GM23338 (cell line): ENCODE measurements at regions not wholly inside any gene's neighbourhood (a gene's known extent, or its start where the extent isn't known, plus 50 kb on each side); places are given as distances from the start of the nearest gene placed in this dataset.

Experiments
- ATAC-seq: fragments of 200-7000 bp; cut with Tn5 transposase; 3 replicates; pipeline ENCODE4 v1.9.1; 2020
- DNase-seq: peaks from one replicate; pipeline ENCODE4 v3.0.0-alpha.2; 2015; ENCODE audit warnings: low spot score
- H2AFZ ChIP-seq: fragments of 200-600 bp; sonication (generic); 2 replicates; pipeline ENCODE4 v1.8.0; 2016; ENCODE audit warnings: antibody characterized with exemption, mild to moderate bottlenecking, moderate library complexity
- H3F3A ChIP-seq: fragments of 200-600 bp; sonication (generic); replicated peaks from 2 replicates; pipeline ENCODE4 v1.8.0; 2017; ENCODE audit warnings: antibody characterized with exemption, mixed run types, low read depth
- H3K27ac ChIP-seq: fragments of 200-600 bp; sonication (generic); 2 replicates; pipeline ENCODE4 v1.6.1; 2016; ENCODE audit warnings: low read depth
- H3K27me3 ChIP-seq: fragments of 200-600 bp; sonication (generic); 2 replicates; pipeline ENCODE4 v1.8.0; 2016; ENCODE audit warnings: mild to moderate bottlenecking, mixed run types, moderate library complexity; ENCODE audit not compliant: insufficient read depth
- H3K36me3 ChIP-seq: fragments of 200-600 bp; sonication (generic); 2 replicates; pipeline ENCODE4 v1.8.0; 2016; ENCODE audit warnings: mild to moderate bottlenecking; ENCODE audit not compliant: insufficient read depth
- H3K4me1 ChIP-seq: fragments of 200-600 bp; sonication (generic); 2 replicates; pipeline ENCODE4 v1.8.0; 2016; ENCODE audit warnings: mild to moderate bottlenecking, moderate library complexity; ENCODE audit not compliant: insufficient read depth
- H3K4me2 ChIP-seq: fragments of 200-600 bp; sonication (generic); 2 replicates; pipeline ENCODE4 v1.7.1; 2017; ENCODE audit warnings: mixed run types
- H3K4me3 ChIP-seq: fragments of 200-600 bp; sonication (generic); 2 replicates; pipeline ENCODE4 v1.6.1; 2016; ENCODE audit warnings: mixed run types
- H3K79me2 ChIP-seq: fragments of 200-600 bp; sonication (generic); replicated peaks from 2 replicates; pipeline ENCODE4 v1.8.0; 2017; ENCODE audit warnings: mild to moderate bottlenecking; ENCODE audit not compliant: insufficient read depth
- H3K9me2 ChIP-seq: fragments of 200-600 bp; sonication (generic); 2 replicates; pipeline ENCODE4 v1.8.0; 2017; ENCODE audit not compliant: insufficient read depth
- H4K20me1 ChIP-seq: fragments of 200-600 bp; sonication (generic); replicated peaks from 2 replicates; pipeline ENCODE4 v1.8.0; 2017; ENCODE audit warnings: mild to moderate bottlenecking; ENCODE audit not compliant: insufficient read depth
- H3K27ac Mint-ChIP-seq: 2 replicates; pipeline ENCODE4 v1.8.0; 2020; ENCODE audit warnings: inconsistent platforms, mild to moderate bottlenecking, moderate library complexity, mixed read lengths
- H3K27me3 Mint-ChIP-seq: 3 replicates; pipeline ENCODE4 v1.8.0; 2022; ENCODE audit warnings: low read depth, mild to moderate bottlenecking, moderate library complexity, mixed read lengths, inconsistent platforms; ENCODE audit not compliant: insufficient read depth, poor library complexity
- H3K36me3 Mint-ChIP-seq: 3 replicates; pipeline ENCODE4 v1.8.0; 2021; ENCODE audit warnings: low read depth, mild to moderate bottlenecking, inconsistent platforms, moderate library complexity, mixed read lengths
- H3K4me1 Mint-ChIP-seq: 3 replicates; pipeline ENCODE4 v1.8.0; 2020; ENCODE audit warnings: mild to moderate bottlenecking, inconsistent platforms, mixed read lengths
- H3K4me3 Mint-ChIP-seq: 3 replicates; pipeline ENCODE4 v1.8.0; 2021; ENCODE audit warnings: moderate library complexity, mild to moderate bottlenecking, inconsistent platforms, mixed read lengths
- H3K9me3 Mint-ChIP-seq: 3 replicates; pipeline ENCODE4 v1.8.0; 2020; ENCODE audit warnings: moderate library complexity, mild to moderate bottlenecking, inconsistent platforms, mixed read lengths
- CREB1 ChIP-seq: fragments of 250-450 bp; sonication (Bioruptor Pico); IDR thresholded peaks from 2 replicates; pipeline ENCODE4 v1.5.0; 2020; ENCODE audit warnings: low read depth, mild to moderate bottlenecking, moderate library complexity
- CTCF ChIP-seq, 2 experiments: fragments of 200-600 bp in 1 of 2; sonication (generic) in 1 of 2; conservative IDR thresholded peaks; 2 replicates each; pipeline versions ENCODE4 v1.5.1 to v1.6.1; 2016 to 2017; ENCODE audit warnings: antibody characterized with exemption in 2 of 2, low read depth in 2 of 2, mild to moderate bottlenecking in 2 of 2, moderate library complexity in 1 of 2
- ETS1 ChIP-seq: IDR thresholded peaks from 2 replicates; pipeline ENCODE4 v1.6.1; 2016; ENCODE audit warnings: antibody characterized with exemption
- EZH2 ChIP-seq: fragments of 200-600 bp; sonication (generic); IDR thresholded peaks from one replicate; pipeline ENCODE4 v1.8.0; 2017; ENCODE audit warnings: antibody characterized with exemption, mild to moderate bottlenecking, low read depth; ENCODE audit not compliant: unreplicated experiment
- EZH2phosphoT487 ChIP-seq: fragments of 200-600 bp; sonication (generic); IDR thresholded peaks from one replicate; pipeline ENCODE4 v1.8.1; 2018; ENCODE audit warnings: antibody characterized with exemption; ENCODE audit not compliant: unreplicated experiment
- JUNB ChIP-seq: IDR thresholded peaks from one replicate; pipeline ENCODE4 v1.6.1; 2016; ENCODE audit warnings: antibody characterized with exemption; ENCODE audit not compliant: unreplicated experiment
- NANOG ChIP-seq: IDR thresholded peaks from 2 replicates; pipeline ENCODE4 v1.6.1; 2016; ENCODE audit warnings: antibody characterized with exemption, borderline replicate concordance
- POLR2AphosphoS5 ChIP-seq: IDR thresholded peaks from 2 replicates; pipeline ENCODE4 v1.6.1; 2016; ENCODE audit warnings: antibody characterized with exemption, low read depth
- REST ChIP-seq: IDR thresholded peaks from one replicate; pipeline ENCODE4 v1.6.1; 2018; ENCODE audit warnings: antibody characterized with exemption; ENCODE audit not compliant: unreplicated experiment
- STAT1 ChIP-seq: IDR thresholded peaks from one replicate; pipeline ENCODE4 v1.6.1; 2016; ENCODE audit warnings: antibody characterized with exemption; ENCODE audit not compliant: unreplicated experiment
- ZNF114 ChIP-seq: fragments of 250-450 bp; sonication (Bioruptor Pico); IDR thresholded peaks from 2 replicates; pipeline ENCODE4 v1.5.0; 2020; ENCODE audit warnings: mild to moderate bottlenecking, moderate library complexity
- ZNF331 ChIP-seq: fragments of 250-450 bp; sonication (Bioruptor Pico); IDR thresholded peaks from 2 replicates; pipeline ENCODE4 v1.5.0; 2020; ENCODE audit warnings: low read depth, mild to moderate bottlenecking, moderate library complexity
- ZNF462 ChIP-seq: fragments of 250-450 bp; sonication (Bioruptor Pico); IDR thresholded peaks from 2 replicates; pipeline ENCODE4 v1.5.0; 2020; ENCODE audit warnings: mild to moderate bottlenecking, moderate library complexity

- Histone ChIP-seq H2AFZ (peak overlapping the region; percentile 12; the same call in 1 of the 2 replicates), H3K79me2 (no peaks in the 10 kb centered on the region), H3K4me3 (no peak overlapping the region), H4K20me1 (no peaks in the 10 kb centered on the region), H3F3A (no peaks in the 10 kb centered on the region), H3K4me2 (no peak overlapping the region), H3K27me3 (no peaks in the 10 kb centered on the region), H3K9me2 (no peaks in the 10 kb centered on the region; the same call in 1 of the 2 replicates), H3K27ac (no peak overlapping the region), H3K4me1 (no peaks in the 10 kb centered on the region), H3K36me3 (no peaks in the 10 kb centered on the region)
- no peaks in the 10 kb centered on the region for H3K9me3 Mint-ChIP-seq
- no peaks in the 10 kb centered on the region for H3K4me1 Mint-ChIP-seq
- H3K27ac Mint-ChIP-seq: no peak overlapping the region
- no peak for TF ChIP-seq EZH2
- no peak for TF ChIP-seq ZNF331
- TF ChIP-seq REST: no peak
- TF ChIP-seq JUNB: no peak
- TF ChIP-seq ZNF114 (CRISPR knock-in tag): no peak
- no peak for TF ChIP-seq ZNF462 (CRISPR knock-in tag)
- no peak for TF ChIP-seq NANOG
- TF ChIP-seq POLR2AphosphoS5: no peak
- TF ChIP-seq EZH2phosphoT487: no peak
- TF ChIP-seq ETS1: no peak
- no peak for TF ChIP-seq CREB1
- no peak for TF ChIP-seq CTCF (conservative IDR thresholded peaks at IDR 0.05; ENCODE audit: low read depth in 2 of 2)
- no peak for TF ChIP-seq STAT1
- no peaks in the 10 kb centered on the region for H3K36me3 Mint-ChIP-seq
- ATAC-seq: no peak
- H3K4me3 Mint-ChIP-seq: no peak overlapping the region
- DNase-seq: no peak
- no peaks in the 10 kb centered on the region for H3K27me3 Mint-ChIP-seq
Observed at GRCh38 chr9:29773676-29774075, 2200.4 kb upstream of the C9orf72 start.
